Fibroblast of lung (primary cell): ENCODE measurements at regions not wholly inside any gene's neighbourhood (a gene's known extent, or its start where the extent isn't known, plus 50 kb on each side); places are given as distances from the start of the nearest gene placed in this dataset.

ENCODE experiments used
- CTCF ChIP-seq, 2 donors: IDR thresholded peaks in 1 of 2; conservative IDR thresholded peaks in 1 of 2; 1 replicate in 1 of 2; 2 replicates in 1 of 2; pipeline ENCODE4 v1.5.1; 2011 to 2012; ENCODE audit warnings: low read length in 2 of 2, control low read depth in 1 of 2, inconsistent platforms in 1 of 2, low read depth in 1 of 2, mild to moderate bottlenecking in 1 of 2
- EZH2 ChIP-seq: IDR thresholded peaks from 2 replicates; pipeline ENCODE4 v1.5.1; 2012; ENCODE audit warnings: low read length, control low read depth, mild to moderate bottlenecking; ENCODE audit errors: missing control alignments

DNA sequence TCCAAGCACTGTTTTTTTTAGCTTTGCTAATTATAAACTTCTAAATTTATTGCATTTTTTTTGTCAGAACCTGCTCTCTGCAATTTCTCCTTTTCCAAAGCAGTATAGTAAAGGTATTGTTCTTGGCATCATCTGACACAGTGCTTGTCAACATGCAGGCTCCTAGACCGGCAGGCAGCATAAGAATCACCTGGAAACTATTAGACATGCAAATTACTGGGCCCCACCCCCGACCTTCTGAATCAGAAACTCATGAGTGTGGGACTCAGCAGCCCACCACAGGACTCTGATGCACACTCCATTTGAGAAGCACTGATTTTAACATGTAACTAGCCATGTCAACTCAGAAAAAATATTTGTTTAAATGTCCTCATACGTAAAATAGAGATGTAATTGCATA lies 551.1 kb upstream of the CELF4 start:
- TF ChIP-seq CTCF (conservative IDR thresholded peaks at IDR 0.05 in 1 of 2, IDR thresholded peaks at IDR 0.05 in 1 of 2; ENCODE audit: low read depth in 1 of 2, low read length in 2 of 2) (no peak), EZH2 (no peak)
